Gastroesophageal sphincter (tissue), 3 donors: ENCODE measurements at regions not wholly inside any gene's neighbourhood (a gene's known extent, or its start where the extent isn't known, plus 50 kb on each side); places are given as distances from the start of the nearest gene placed in this dataset.

Experiments used
- POLR2A ChIP-seq, 2 donors: fragments of 450-650 bp; IDR thresholded peaks; one replicate each; pipeline ENCODE4 v1.6.1; 2017; ENCODE audit warnings: antibody characterized with exemption in 2 of 2, mild to moderate bottlenecking in 2 of 2, moderate library complexity in 1 of 2
- TF ChIP-seq, protein P1 (sequence below), 4 experiments: fragments of 200-600 bp in 2 of 4; fragments of 450-650 bp in 2 of 4; sonication (generic) in 1 of 4; IDR thresholded peaks; one replicate each; pipeline ENCODE4 v1.5.1; 2017 to 2019; ENCODE audit warnings: antibody characterized with exemption in 4 of 4, mild to moderate bottlenecking in 2 of 4, moderate library complexity in 2 of 4

DNA sequence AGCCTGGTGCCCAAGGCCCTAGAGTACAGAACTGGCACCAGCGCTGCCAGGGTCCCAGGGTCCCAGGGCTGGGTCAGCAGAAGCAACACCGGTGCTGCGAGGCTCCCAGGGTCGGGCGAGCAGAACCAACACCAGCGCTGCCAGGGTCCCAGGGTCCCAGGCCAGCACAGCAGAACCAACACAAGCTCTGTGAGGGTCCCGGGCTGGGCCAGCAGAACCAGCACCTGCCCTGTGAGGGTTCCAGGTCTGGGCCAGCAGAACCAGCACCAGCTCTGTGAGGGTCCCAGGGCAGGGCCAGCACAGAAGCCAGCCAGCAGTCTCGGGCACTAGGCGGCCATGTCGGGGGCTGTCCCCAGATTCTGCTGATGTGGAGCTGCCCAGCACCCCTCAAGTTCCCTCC lies 93.1 kb downstream of the GALR1 start:
- TF ChIP-seq, protein P1, sequence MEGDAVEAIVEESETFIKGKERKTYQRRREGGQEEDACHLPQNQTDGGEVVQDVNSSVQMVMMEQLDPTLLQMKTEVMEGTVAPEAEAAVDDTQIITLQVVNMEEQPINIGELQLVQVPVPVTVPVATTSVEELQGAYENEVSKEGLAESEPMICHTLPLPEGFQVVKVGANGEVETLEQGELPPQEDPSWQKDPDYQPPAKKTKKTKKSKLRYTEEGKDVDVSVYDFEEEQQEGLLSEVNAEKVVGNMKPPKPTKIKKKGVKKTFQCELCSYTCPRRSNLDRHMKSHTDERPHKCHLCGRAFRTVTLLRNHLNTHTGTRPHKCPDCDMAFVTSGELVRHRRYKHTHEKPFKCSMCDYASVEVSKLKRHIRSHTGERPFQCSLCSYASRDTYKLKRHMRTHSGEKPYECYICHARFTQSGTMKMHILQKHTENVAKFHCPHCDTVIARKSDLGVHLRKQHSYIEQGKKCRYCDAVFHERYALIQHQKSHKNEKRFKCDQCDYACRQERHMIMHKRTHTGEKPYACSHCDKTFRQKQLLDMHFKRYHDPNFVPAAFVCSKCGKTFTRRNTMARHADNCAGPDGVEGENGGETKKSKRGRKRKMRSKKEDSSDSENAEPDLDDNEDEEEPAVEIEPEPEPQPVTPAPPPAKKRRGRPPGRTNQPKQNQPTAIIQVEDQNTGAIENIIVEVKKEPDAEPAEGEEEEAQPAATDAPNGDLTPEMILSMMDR (IDR thresholded peaks at IDR 0.05), result no peak
- no peak for TF ChIP-seq POLR2A (IDR thresholded peaks at IDR 0.05)
